Upper lobe of left lung (tissue), 6 donors: ENCODE measurements at regions not wholly inside any gene's neighbourhood (a gene's known extent, or its start where the extent isn't known, plus 50 kb on each side); places are given as distances from the start of the nearest gene placed in this dataset.

Experiments used
- ATAC-seq, 2 donors: fragments of 200-7000 bp; cut with Tn5 transposase; one replicate each; pipeline ENCODE4 v1.9.1; 2022; ENCODE audit warnings: mild to moderate bottlenecking in 2 of 2, moderate library complexity in 2 of 2; ENCODE audit not compliant: low FRiP score in 2 of 2
- DNase-seq, 2 donors: peaks; one replicate each; pipeline ENCODE4 v3.0.0-alpha.2; 2019 to 2020
- H3K27ac ChIP-seq, 4 donors: fragments of 200-600 bp; sonication (generic); one replicate each; pipeline ENCODE4 v1.5.1; 2016 to 2019
- H3K27me3 ChIP-seq, 4 donors: fragments of 200-600 bp; sonication (generic); one replicate each; pipeline ENCODE4 v1.5.1; 2017 to 2019
- H3K36me3 ChIP-seq, 4 donors: fragments of 200-600 bp; sonication (generic); one replicate each; pipeline ENCODE4 v1.5.1; 2016 to 2019
- H3K4me1 ChIP-seq, 4 donors: fragments of 200-600 bp; sonication (generic); one replicate each; pipeline ENCODE4 v1.5.1; 2018 to 2019
- H3K4me3 ChIP-seq, 4 donors: fragments of 200-600 bp; sonication (generic); one replicate each; pipeline ENCODE4 v1.5.1; 2017 to 2019; ENCODE audit warnings: mild to moderate bottlenecking in 2 of 4, moderate library complexity in 1 of 4
- H3K9me3 ChIP-seq, 4 donors: fragments of 200-600 bp; sonication (generic); one replicate each; pipeline ENCODE4 v1.5.1; 2018 to 2019
- EP300 ChIP-seq, 4 donors: sonication (generic); formaldehyde crosslinking; IDR thresholded peaks; one replicate each; pipeline ENCODE4 v1.5.1; 2017; ENCODE audit warnings: antibody characterized with exemption in 4 of 4, control low read depth in 2 of 4
- POLR2A ChIP-seq, 4 donors: fragments of 450-650 bp; IDR thresholded peaks; one replicate each; pipeline ENCODE4 v1.5.1; 2016 to 2017; ENCODE audit warnings: antibody characterized with exemption in 4 of 4, mild to moderate bottlenecking in 2 of 4
- POLR2AphosphoS5 ChIP-seq, 2 donors: sonication (generic); formaldehyde crosslinking; IDR thresholded peaks; one replicate each; pipeline ENCODE4 v1.5.1; 2017; ENCODE audit warnings: antibody characterized with exemption in 2 of 2
- WGBS, 2 donors: methylation state at CpG; one replicate each; pipeline ENCODE4 v1.1.5; 2017 to 2018; 5-methylcytosine and 5-hydroxymethylcytosine counted together
- TF ChIP-seq, protein P1 (sequence below), 6 experiments: fragments of 450-650 bp in 4 of 6; fragments of 200-600 bp in 2 of 6; sonication (generic) in 2 of 6; IDR thresholded peaks; one replicate each; pipeline ENCODE4 v1.5.1; 2016 to 2019; ENCODE audit warnings: antibody characterized with exemption in 6 of 6
- donor health status: DM: no; HTN: no; CAD: no; lungs with moderate emphysema.
- donor health status: DM: no; HTN: yes; CAD: no; lungs with severe emphysema.

DNA sequence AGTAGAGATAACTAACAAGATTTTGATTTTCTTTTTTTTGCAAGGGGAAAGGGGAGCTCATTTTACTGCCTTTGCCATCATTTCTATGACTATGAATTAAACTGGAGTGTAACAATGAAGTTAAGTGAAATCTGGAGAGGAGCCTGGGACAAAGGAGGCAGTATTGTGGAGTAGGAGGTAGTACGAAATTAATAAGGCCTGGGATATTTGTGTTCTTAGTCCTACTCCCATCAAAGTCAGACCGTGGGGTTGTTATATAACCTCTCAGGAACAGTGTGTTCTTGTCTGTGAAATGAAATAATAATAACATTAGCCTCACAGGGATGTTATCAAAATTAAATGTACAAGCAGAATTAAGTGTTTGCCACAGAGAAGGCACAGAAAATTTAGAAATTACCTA is 204.3 kb upstream of the EMCN start:
- TF ChIP-seq POLR2A (IDR thresholded peaks at IDR 0.05) (no peak), POLR2AphosphoS5 (IDR thresholded peaks at IDR 0.05) (no peak), EP300 (IDR thresholded peaks at IDR 0.05) (no peak)
- TF ChIP-seq, protein P1, sequence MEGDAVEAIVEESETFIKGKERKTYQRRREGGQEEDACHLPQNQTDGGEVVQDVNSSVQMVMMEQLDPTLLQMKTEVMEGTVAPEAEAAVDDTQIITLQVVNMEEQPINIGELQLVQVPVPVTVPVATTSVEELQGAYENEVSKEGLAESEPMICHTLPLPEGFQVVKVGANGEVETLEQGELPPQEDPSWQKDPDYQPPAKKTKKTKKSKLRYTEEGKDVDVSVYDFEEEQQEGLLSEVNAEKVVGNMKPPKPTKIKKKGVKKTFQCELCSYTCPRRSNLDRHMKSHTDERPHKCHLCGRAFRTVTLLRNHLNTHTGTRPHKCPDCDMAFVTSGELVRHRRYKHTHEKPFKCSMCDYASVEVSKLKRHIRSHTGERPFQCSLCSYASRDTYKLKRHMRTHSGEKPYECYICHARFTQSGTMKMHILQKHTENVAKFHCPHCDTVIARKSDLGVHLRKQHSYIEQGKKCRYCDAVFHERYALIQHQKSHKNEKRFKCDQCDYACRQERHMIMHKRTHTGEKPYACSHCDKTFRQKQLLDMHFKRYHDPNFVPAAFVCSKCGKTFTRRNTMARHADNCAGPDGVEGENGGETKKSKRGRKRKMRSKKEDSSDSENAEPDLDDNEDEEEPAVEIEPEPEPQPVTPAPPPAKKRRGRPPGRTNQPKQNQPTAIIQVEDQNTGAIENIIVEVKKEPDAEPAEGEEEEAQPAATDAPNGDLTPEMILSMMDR (IDR thresholded peaks at IDR 0.05), result no peak
- no peaks in the 10 kb centered on the region for H3K27me3 ChIP-seq
- no peak overlapping the region for H3K4me3 ChIP-seq
- no peak overlapping the region for H3K27ac ChIP-seq
- 74 to 79% methylated on average over 2 of the region's 2 CpGs for WGBS, 2 donors
- DNase-seq (no peak), ATAC-seq (no peak)
- H3K9me3 ChIP-seq, result peaks cover 0 to 3% (median 0%) of the 10 kb centered on the region in 4 donors
- no peaks in the 10 kb centered on the region for H3K4me1 ChIP-seq
- H3K36me3 ChIP-seq, result no peaks in the 10 kb centered on the region

DNA sequence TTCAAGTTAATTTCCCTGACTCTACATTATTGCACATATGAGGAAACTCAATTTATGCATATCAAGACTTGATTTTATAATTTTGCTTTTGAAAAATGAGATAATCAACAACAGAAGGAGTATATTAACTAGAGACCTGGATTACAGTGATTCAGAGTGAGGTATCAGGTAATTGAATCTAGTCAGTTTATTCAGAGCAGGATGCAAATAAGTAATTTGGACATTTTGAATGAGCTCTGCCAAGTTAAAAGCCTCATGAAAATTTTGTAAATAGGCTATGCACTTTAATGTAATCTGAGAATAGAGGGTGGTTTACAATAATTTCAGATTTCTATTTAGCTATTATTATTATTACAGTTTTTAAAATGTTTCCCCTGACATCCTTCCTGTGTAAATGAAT is 203.7 kb upstream of the EMCN start:
- Histone ChIP-seq H3K27me3 (no peaks in the 10 kb centered on the region), H3K9me3 (peaks cover 0 to 3% (median 0%) of the 10 kb centered on the region in 4 donors), H3K36me3 (no peaks in the 10 kb centered on the region), H3K27ac (no peak overlapping the region), H3K4me3 (no peak overlapping the region), H3K4me1 (no peaks in the 10 kb centered on the region)
- DNase-seq, result no peak
- TF ChIP-seq POLR2A (IDR thresholded peaks at IDR 0.05) (no peak), EP300 (IDR thresholded peaks at IDR 0.05) (no peak), POLR2AphosphoS5 (IDR thresholded peaks at IDR 0.05) (no peak)
- TF ChIP-seq, protein P1 (IDR thresholded peaks at IDR 0.05), result no peak
- no peak for ATAC-seq

DNA sequence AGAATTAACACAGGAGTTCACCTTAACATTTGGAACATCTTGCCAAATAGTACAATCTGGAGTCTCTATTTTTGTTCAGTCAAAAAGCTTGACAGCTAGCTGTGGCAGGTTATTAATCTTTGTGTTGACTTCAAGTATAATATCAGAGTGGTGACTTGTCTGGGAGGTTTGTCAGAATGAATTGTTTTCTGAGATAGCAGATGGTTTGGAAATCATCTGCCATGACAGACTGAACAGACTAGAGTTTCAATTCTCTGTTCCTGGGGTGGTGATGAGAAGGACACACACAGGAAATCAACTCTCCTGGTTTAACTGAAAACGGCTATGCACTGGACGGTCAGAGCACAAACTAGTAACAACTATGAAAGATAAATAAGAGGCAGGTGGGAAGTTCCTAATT is 203.3 kb upstream of the EMCN start:
- no peaks in the 10 kb centered on the region for H3K36me3 ChIP-seq
- no peak for DNase-seq
- 73 to 86% methylated on average over 2 of the region's 2 CpGs for WGBS, 2 donors
- no peaks in the 10 kb centered on the region for H3K27me3 ChIP-seq
- H3K4me3 ChIP-seq, result no peak overlapping the region
- peaks cover 0 to 3% (median 0%) of the 10 kb centered on the region in 4 donors for H3K9me3 ChIP-seq
- no peak for ATAC-seq
- H3K4me1 ChIP-seq, result no peaks in the 10 kb centered on the region
- no peak overlapping the region for H3K27ac ChIP-seq
- TF ChIP-seq EP300 (IDR thresholded peaks at IDR 0.05), result no peak
- TF ChIP-seq, protein P1 (IDR thresholded peaks at IDR 0.05), result no peak
- no peak for TF ChIP-seq POLR2AphosphoS5 (IDR thresholded peaks at IDR 0.05)
- no peak for TF ChIP-seq POLR2A (IDR thresholded peaks at IDR 0.05)

DNA sequence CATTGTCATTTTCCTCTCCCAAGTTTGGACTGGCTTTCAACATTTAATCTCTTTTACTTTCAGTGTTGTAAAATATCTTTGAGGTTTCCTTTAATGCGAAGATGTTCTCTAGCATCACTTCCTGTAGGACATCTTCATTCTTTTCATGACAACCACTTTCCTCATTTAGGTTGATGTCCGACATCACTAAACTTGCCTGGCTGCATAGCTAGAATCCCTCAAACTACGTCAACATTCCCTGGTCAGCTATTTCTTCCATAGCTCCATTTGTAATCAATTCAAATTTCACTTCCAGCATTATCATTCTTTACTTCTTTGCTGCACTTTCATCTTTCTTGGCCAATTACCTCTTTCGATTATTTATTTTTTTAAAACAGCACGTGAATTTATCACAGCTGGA is 198.6 kb upstream of the EMCN start:
- no peak for DNase-seq
- no peak overlapping the region for H3K27ac ChIP-seq
- H3K9me3 ChIP-seq, result no peaks in the 10 kb centered on the region
- WGBS, 2 donors, result 85 to 89% methylated on average over 5 of the region's 5 CpGs
- H3K36me3 ChIP-seq, result no peaks in the 10 kb centered on the region
- no peak for ATAC-seq
- TF ChIP-seq EP300 (IDR thresholded peaks at IDR 0.05) (no peak), POLR2AphosphoS5 (IDR thresholded peaks at IDR 0.05) (no peak), POLR2A (IDR thresholded peaks at IDR 0.05) (no peak)
- TF ChIP-seq, protein P1 (IDR thresholded peaks at IDR 0.05), result no peak
- no peaks in the 10 kb centered on the region for H3K4me1 ChIP-seq
- H3K4me3 ChIP-seq, result no peak overlapping the region
- H3K27me3 ChIP-seq, result no peaks in the 10 kb centered on the region

DNA sequence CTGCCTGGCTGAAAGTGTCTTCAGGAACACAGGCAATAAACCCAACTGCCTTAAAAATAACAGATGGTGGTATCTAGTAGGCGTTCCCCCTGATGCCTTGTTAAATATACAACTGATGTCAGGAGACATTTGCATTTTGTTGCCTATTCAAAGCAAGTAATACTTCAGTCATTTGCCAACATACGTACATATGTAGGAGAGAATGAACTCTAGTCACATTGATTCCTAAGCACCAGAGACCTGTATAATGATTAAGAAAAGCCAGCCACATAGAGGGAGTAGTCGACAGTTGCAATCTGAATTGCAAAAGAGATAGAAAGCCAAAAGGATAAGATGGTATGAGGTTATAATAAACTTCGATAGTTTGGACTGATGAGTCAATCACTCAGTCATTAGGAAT is 191.0 kb upstream of the EMCN start:
- Histone ChIP-seq H3K9me3 (no peaks in the 10 kb centered on the region), H3K36me3 (no peaks in the 10 kb centered on the region), H3K4me1 (no peaks in the 10 kb centered on the region), H3K27ac (no peak overlapping the region), H3K27me3 (no peaks in the 10 kb centered on the region), H3K4me3 (no peak overlapping the region)
- ATAC-seq (no peak), DNase-seq (no peak)
- WGBS, 2 donors, result 68 to 89% methylated on average over 4 of the region's 4 CpGs
- TF ChIP-seq, protein P1 (IDR thresholded peaks at IDR 0.05), result no peak
